HG03196 (cell line): ENCODE measurements at regions not wholly inside any gene's neighbourhood (a gene's known extent, or its start where the extent isn't known, plus 50 kb on each side); places are given as distances from the start of the nearest gene placed in this dataset.
"Not testable (repeated sequence)": the region's sequence is repeated elsewhere in the genome, so short reads cannot be mapped to it uniquely, and the experiment has no call there.

Experiments used
- ATAC-seq: cut with Tn5 transposase; IDR thresholded peaks from one replicate; pipeline ENCODE4 v1.9.1; 2021; ENCODE audit not compliant: unreplicated experiment

GRCh38 chr13:63249411-63250187 lies 1834.0 kb upstream of the PCDH20 start:
- ATAC-seq: no peak

DNA sequence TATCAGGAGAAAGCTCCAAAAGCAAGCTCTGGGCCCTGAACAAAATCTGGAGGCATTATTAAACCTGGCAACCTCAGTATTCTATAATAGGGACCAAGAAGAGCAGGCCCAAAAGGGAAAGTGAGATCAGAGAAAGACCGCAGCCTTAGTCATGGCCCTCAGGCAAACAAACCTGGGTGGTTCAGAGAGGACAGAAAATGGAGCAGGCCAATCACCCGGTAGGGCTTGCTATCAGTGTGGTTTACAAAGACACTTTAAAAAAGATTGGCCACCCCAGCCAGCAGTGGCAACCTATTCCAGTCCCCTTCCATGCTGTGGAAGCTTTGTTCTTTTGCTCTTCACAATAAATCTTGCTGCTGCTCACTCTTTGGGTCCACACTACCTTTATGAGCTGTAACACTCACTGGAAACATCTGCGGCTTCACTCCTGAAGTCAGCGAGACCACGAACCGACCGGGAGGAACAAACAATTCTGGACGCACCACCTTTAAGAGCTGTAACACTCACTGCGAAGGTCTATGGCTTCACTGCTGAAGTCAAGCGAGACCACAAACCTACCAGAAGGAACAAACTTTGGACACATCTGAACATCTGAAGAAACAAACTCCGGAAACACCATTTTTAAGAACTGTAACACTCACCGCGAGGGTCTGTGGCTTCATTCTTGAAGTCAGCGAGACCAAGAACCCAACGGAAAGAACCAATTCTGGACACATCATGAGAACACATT lies 1821.2 kb upstream of the PCDH20 start:
- not testable (repeated sequence) for ATAC-seq

- not testable (repeated sequence) for ATAC-seq
Measured at GRCh38 chr13:63218596-63218995, 1802.9 kb upstream of the PCDH20 start.

GRCh38 chr13:63209330-63210017 lies 1793.8 kb upstream of the PCDH20 start:
- ATAC-seq: no peak

GRCh38 chr13:63208826-63209225 lies 1793.2 kb upstream of the PCDH20 start:
- ATAC-seq: no peak

GRCh38 chr13:63206461-63206860 lies 1790.8 kb upstream of the PCDH20 start:
- no peak for ATAC-seq

DNA sequence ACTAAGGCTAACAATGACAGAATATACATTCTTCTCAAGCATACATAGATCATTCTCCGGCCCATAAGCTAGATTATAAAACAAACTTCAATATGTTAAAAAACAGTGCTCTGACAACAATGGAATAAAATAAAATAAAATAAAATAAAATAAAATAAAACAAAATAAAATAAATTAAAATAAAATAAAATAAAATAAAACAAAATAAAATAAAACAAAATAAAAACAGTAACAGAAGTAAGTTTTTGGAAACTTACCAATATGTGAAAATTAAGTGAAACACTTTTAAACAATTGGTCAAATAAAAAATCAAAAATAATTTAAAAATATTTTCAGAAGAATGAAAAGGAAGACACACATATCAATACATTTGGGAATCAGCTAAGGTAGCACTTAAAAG lies 1785.8 kb upstream of the PCDH20 start:
- ATAC-seq: no peak

DNA sequence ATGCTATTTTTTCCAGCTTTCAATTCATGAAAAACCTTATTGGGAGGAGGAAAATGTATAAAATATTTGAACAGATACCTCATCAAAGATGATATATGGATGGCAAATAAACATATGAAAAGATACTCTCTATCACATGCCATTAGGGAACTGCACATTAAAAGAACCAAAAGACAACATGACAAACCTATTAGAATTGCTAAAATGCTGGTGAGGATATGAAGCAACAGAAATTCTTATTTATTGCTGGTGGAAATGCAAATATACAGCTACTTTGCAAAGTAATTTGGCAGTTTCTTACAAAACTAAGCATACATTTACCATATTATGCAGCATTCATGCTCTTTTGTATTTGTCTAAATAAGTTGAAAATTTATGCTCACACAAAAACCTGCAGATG lies 1783.9 kb upstream of the PCDH20 start:
- no peak for ATAC-seq

DNA sequence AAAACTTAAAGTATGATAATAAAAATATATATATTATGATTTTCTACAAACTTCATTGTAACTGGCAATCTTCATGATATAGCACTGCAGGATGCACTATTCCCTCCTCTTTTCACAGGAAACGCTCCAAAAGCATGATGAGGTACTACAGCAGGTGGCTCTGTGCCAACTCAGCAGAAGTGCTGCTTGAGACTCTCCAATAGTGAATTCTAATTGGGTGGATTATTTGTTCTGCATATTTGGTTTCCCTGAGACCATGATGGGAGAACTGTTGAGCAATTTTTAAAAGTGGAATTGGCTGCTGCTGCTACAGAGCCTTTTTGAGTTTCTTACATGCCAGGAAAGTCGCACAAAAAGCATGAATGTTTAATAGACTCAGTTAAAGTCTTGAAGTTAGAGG lies 1782.4 kb upstream of the PCDH20 start:
- no peak for ATAC-seq

GRCh38 chr13:63195726-63196125 lies 1780.1 kb upstream of the PCDH20 start:
- ATAC-seq: no peak

DNA sequence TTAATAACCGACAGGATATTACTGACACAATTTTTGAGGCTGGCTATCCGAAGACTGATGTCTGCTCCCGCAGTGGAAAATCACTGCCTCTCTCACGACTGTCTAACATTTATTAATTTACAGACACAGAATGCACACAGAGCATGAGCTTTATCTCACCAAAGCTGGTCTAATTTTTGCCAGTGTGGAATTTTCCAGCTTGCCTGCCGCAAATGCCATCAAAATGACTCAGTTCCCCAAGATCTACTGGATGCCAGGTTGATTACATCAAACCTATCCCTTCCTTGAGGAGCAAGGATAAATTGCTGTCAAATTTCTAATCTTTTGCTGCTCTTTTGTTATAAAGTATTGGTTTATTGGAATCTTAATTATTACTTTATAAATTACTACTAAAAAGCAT lies 1775.1 kb upstream of the PCDH20 start:
- no peak for ATAC-seq

DNA sequence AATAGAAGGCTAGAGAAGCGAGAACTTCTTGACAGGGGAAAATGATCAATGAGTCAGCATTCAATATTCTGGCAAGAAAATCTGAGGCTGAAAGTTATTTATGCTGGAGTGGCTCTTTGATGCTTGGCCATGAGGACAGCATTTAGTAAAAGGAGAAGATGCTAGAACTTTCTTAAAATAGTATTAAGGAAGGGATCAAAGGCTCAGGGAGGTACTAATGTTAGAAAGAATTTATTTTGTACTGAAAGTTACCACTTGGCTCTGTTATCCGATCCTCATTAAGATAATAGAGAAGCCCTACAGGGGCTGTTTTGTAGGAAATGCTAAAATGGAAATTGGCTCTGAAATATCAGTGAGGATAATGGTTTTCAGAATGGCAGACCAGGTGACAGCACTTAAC lies 1774.6 kb upstream of the PCDH20 start:
- ATAC-seq: no peak

GRCh38 chr13:63189712-63190111 lies 1774.1 kb upstream of the PCDH20 start:
- ATAC-seq: no peak

DNA sequence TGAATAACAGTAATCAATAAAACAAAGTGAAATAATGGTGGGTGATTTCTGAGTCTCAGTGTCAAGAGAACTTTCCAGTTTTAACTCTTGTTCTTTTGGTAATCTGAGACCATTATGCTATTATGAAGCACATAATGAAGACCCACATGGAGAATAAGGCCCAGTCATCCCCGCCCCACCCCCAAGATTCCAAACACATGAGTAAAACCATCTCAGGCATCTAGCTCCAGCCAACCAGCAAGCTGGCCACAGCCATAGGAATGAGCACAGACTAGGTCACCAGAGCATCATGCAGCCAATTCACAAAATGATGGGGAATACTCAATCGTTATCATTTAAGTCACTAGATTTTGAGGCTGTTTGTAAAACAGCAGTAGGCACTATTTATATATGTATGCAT lies 1769.0 kb upstream of the PCDH20 start:
- ATAC-seq: no peak

DNA sequence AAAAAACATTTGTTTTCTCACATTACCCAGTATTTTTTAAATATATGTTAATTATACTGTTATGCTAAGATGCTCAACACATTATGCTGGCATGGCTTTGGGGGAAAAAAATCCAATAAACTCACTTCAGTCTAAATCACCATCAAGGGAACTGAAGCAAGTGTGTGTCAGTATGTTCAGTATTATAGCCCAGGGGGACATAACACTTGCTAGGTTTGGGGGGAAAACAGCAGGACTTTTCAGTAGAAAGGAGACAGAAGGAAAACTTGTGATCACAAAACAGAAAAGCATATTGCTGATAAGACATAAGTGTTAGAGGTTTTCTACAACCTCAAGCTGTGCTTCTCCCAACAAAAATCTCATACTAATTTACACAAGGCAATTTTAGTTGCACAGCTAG lies 1759.9 kb upstream of the PCDH20 start:
- ATAC-seq: no peak

GRCh38 chr13:63167699-63168337 lies 1752.2 kb upstream of the PCDH20 start:
- ATAC-seq: no peak

- ATAC-seq: no peak
Measured at GRCh38 chr13:63166345-63166744, 1750.7 kb upstream of the PCDH20 start.

- no peak for ATAC-seq
Measured at GRCh38 chr13:63163903-63164302, 1748.3 kb upstream of the PCDH20 start.

GRCh38 chr13:63161219-63161618 lies 1745.6 kb upstream of the PCDH20 start:
- ATAC-seq: no peak

DNA sequence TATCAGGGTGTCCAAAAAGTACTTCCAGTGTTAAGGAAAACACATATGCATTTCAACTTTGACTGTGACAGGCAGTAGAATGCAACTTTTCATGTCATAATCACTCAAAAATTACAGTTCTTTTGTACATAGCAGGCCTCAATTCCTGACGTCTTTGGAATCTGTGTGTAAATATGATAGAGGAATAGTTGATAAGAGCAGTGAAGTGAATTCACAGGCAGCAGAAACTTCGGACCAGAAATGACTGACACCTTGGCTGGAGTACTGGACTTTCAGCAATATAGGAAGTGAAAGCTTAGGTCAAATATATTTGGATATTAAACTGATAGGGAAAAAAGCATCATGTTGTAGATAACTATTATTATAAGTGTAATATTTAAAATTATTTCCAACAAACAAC lies 1741.2 kb upstream of the PCDH20 start:
- ATAC-seq: no peak

DNA sequence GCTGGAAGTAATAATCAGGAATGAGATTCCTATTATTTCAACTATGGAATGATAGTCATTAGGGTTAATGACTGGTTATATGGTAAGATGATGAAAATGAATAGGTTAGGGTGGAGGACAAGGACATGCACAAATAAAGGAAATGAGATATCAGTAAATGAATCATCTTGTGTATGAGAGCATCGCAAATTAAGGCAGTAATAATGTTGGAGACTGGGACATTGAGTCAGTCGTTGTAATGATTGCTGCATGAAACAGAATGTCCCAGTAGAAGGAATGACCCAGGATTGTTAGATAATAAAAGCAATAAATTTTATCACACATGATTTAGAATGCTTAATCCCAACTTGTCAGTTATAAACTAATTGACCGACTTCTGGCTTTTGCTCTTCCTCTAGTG lies 1733.7 kb upstream of the PCDH20 start:
- ATAC-seq: no peak
